ENCODE measurements at regions not wholly inside any gene's neighbourhood (a gene's known extent, or its start where the extent isn't known, plus 50 kb on each side); places are given as distances from the start of the nearest gene placed in this dataset.
A peak's percentile ranks its signal among the peaks of the same experiment; 100 is the strongest.
"Not testable (repeated sequence)": the region's sequence is repeated elsewhere in the genome, so short reads cannot be mapped to it uniquely, and the experiment has no call there.

DNA sequence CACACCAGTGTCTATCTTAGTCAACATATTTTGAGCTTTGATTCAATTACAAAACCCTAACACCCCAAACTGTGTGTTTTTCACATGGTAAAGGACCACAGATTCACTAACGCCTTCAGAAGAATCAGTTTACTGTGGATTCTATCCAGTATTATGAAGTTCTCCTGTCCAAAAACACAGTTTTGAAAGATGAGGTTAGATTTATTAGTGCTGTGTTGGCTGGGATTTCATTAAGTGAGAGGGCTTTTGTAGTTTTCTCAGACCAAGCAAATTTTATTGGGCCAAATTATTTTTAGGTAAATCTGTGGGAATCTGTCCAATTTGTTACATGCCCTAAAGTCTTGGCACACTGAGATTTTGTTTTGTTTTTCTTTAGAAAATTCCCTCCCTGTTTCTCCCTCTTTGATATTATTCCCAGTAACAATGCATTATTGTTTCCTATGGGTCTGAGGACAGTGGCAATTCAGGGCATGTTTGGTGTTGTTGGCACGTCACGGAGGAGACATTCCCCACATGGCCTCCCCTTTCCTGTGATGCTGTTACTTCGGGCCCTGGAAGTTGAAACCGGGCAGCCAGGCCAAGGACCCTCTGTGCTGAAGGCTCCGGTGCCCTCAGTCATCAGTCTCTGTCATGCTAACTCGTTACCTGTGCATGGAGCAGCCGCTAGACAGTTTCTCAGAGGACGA, 87.5 kb upstream of the ALKAL2 start:
- no peak for DNase-seq

DNA sequence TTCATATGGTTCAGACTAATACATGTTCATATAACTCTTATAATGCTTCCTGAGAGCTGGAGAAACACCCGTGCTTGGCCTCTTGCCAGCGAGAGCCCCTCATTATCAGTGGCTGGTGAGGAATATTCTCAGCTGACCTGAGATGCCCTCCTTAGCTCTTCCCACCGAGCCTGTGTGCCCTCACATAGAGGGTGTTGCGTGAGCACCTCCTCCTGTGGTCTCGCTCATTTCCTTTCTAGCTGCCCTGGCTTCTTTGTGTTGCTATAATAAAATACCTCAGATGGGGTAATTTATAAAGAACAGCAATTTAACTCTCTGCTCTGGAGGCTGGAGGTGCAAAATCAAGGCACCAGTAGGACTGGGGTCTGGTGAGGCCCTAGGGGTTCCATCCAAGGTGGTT, 80.5 kb upstream of the ALKAL2 start:
- DNase-seq = no peak

DNA sequence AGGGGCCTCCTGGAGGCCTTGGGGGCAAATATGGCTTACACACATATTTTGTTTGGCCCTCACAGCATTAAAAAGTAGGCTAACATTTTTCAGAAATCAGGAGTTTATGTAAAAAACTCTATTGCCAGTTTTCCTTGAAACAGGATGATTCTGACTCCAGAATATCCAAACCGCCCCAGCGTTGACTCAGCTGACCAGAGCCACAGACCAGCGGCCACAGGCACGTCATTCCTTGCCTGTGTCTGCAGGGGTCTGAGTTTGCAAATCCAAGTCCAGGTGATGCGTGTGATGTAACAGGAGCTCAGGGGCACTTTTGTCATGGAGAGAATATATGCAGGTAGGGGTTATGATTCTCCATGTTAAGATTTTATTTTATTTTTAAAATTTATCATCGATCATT, 79.4 kb upstream of the ALKAL2 start:
- DNase-seq = no peak

DNA sequence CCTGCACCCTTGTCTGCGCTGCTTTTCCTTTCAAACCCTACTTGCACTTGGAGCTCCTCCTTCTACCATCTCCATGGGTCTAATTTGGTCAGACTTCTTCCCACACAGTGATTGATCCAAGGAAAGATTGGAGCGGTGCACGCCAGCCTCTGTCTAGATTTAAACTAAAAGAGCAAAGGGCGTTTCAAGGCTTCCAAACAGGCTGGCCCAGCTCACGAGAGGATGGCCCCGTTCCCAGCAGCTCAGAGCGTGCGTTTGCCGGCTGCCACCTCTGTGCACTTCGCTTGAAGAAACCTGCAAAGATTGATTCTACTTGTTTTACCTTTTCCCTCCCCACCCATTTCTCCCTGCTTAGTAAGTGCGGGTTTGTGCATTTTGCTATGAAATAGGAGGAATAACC, 78.8 kb upstream of the ALKAL2 start:
- DNase-seq = no peak

DNA sequence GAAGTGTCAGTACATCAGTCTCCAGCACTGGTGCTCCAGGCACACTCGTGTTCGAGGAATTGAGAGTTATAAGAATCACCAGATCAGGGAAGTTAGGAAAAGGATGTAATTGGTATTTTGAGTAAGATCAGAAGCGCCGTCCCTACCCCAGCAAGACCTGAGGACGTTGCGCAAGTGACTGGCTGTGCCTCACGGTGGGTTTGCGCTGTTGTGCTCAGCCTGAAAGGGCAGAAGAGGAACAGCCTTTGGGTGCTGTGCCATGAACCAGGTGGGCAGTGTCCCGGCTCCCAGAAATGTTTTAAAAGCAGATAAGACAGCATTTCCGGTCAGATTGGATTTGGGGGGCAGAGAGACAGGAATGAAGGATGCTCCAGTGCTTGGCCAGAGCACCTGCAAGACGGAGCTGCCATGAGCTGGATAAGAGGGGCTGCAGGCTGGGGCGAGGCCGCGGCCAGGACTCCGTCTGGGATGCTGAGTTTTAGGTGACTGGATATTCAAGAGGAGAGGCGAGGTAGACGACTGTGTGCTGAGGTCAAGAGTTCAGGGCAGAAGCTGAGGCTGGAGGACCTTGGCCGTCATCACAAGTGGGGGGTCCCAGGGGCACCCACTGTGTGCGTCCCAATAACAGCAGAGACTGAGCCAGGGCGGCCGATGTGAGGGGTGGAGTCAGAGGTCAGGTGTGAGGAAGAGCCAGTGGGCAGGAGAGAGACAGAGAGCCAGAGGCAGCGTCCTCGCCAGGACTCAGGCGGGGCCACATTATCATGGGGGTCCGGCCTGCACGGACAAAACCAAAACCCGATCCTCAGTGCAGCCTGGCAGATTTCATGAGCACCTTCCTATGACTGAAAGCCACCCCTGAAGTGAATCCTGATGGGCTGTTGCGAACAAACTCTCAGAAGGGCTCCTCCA, 77.7 kb upstream of the ALKAL2 start:
- DNase-seq = no peak

DNA sequence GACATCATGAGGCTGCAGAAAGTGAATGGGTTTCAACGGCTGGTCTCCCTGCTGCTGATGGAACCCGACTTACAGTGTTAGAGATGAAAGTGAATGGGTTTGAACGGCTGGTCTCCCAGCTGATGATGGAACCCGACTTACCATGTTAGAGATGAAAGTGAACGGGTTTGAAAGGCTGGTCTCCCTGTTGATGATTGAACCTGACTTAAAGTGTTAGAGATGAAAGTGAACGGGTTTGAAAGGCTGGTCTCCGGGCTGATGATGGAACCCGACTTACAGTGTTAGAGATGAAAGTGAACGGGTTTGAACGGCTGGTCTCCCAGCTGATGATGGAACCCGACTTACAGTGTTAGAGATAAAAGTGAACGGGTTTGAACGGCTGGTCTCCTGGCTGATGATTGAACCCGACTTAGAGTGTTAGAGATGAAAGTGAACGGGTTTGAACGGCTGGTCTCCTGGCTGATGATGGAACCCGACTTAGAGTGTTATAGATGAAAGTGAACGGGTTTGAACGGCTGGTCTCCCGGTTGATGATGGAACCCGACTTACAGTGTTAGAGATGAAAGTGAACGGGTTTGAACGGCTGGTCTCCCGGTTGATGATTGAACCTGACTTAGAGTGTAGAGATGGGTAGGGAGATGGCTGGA, 76.1 kb upstream of the ALKAL2 start:
- DNase-seq = no peak

DNA sequence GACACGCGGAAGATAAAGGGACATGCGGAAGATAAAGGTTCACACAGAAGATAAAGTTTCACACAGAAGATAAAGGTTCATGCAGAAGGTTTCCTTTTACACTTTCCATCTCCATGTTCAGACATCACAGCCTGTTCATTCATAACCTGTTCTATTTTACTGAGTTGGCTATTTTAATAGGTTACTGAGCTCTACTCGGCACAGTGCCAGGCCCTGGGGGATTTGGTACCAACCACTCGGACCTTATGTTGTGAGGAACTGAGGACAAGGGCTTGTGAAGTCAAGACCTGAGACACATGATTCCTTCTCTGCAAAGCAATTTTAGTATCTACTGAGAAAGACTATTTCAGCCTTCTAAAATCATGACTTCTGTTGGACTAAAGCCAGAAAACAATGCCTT, 75.0 kb upstream of the ALKAL2 start:
- no peak for DNase-seq

DNA sequence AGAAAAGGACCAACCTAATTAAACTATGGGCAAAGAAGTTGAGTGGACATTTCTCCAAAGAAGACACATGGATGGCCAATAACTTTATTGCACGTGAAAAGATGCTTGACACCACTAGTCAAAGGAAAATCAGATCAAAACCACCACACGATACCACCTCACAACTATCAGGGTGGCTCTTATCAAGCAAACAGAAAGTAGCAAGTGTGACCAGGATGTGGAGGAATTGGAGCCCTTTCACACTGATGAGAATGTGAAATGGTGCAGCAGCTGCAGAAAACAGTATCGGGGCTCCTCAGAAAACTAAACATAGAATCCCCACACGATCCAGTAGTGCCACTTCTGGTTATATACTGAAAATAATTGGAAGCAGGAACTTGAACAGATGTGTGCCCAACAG, 72.2 kb upstream of the ALKAL2 start:
- DNase-seq = no peak

DNA sequence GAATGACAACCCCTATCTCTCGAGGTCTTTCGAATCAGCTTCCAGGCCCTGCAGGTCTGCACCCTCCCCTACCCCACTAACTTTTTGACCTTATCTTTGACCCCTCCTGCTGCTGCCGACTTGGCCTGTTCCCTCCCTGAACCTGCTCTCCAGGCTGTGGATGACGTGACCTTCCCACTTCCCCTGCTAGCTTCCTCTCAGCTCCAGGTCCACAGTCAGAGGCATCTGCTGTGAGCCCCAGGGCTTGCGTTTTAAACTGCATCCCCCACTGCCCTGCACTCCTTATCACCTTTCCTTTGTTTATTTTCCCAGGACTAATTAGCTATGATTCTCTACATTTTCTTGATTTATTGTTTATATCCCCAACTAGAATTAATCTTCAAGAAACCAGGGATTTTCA, 71.2 kb upstream of the ALKAL2 start:
- no peak for DNase-seq

DNA sequence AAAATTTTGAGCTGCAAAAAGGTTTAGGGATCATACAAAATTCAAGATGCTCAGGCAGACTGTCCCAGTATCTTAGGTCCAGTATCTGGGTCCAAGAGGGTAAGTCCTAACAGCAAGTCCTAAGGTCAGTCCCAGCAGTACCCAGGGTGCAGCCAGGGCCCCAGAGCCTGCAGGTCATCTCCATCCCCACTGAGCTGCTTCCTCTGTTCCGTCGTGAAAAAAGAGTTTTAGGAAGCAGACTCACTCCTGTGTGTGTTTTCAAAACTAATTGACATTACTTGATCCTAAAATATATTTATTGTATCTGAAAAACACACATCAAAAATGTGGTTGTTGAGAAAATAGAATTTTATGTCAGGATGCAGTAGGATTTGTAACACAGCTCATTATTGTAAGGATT, 69.9 kb upstream of the ALKAL2 start:
- no peak for DNase-seq

DNA sequence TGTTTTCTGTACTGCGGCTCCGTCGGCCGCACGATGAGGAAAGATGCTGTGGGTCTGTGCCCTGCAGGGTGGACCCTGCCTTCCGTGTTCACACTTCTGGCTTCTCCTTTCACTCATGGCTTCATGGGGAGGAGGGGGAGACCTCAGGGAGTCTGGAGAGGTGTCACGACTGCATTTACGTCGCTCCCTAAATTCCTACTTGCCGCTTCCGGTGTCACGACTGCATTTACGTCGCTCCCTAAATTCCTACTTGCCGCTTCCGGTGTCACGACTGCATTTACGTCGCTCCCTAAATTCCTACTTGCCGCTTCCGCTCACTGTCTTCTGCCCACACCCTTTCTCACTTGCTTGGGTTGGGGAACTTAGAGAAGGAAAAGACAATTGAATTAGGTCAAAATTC, 68.4 kb upstream of the ALKAL2 start:
- DNase-seq = not testable (repeated sequence)

DNA sequence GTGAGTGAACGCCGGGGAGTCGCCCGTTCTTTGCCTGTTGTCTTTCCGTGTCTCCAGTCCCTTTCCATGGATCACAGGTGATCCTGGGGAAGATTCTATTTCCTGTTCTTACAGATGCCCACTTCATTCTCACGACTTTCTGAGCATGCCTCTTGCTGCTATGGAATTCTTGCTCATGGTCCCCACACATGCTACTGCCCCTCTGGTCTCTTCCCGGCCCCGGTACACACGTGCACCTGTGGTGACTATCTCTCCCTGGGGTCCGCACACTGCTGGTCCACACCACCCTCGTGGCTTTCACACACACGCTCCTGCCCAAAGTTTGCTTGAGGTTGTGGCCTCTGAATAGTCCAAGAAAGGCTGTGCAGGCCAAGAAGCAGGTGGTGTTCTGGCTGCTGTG, 67.9 kb upstream of the ALKAL2 start:
- DNase-seq = no peak

DNA sequence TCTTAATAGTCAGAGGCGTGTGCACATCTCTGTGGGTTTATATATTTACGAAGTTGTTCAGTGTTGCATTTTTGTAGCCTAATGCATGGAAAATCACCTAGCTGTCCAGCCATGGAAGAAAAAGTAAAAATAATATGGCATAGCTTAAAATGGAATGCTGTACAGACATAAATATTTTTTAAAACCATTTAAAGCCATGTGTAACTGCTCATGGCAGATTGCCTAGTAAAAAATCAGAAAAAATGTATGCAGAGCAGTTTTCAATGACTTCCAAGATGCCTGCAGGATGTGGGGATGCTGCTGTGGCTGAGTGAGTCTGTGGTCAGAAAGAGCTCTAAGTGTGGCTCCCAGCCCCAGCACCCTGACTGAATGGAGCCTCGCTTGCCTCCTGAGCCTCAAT, 64.8 kb upstream of the ALKAL2 start:
- DNase-seq = no peak

DNA sequence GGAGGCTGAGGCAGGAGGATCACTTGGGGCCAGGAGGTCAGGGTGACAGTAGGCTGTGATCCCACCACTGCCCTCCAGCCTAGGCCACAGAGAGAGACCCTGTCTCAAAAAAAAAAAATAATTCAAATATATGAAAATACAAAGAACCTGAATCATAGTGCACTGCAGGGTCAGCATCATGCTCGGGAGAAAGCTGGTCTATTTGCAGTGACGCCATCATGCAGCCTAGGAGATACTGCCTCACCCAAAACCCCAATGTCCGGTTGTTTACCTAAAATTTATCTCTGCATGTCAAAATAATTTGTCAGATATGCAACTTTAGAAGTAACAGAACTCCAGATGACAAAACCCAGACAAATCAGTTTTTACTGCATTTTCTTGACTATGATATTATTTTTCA, 61.5 kb upstream of the ALKAL2 start:
- no peak for DNase-seq

DNA sequence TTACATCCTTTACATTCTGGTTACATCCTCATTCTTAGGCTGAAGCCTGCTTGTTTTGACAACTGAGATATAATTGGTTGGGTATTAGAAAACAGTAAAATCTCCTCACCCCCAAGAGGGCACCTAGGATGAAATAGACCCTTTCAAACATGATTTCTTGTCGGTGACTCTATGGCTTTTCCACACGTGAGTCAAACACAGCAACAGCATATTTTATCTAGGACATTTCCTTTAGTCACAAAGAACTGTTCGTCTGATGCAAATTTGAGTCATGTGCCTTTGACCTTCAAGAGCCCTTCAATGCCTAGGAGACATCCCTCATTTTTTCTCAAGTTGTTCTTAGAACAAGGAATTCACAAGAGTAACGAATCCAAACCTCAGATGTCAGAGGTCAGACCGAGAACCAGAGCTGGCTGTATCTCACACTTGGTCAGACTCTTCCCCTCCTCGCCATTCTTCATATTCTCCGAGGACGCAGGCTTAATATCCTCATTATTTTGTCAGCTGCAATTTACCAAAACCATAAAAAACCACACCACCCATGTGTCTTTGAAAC, 60.5 kb upstream of the ALKAL2 start:
- no peak for DNase-seq

DNA sequence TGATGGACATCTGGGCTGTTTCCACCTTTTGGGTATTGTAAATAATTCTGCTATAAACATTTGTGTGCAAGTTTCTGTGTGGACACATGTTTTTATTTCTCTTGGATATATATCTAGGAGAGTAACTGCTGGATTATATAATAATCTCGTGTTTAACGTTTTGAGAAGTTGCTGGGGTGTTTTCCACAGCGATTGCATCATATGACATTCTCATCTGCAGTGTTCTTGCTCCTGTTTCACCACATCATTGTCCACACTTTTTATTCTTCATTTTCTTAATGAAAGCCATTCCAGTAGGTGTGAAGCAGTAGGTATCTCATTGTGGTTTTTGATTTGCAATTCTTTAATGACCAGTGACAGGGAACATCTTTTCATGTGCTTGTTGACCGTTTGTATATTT, 56.9 kb upstream of the ALKAL2 start:
- no peak for DNase-seq

DNA sequence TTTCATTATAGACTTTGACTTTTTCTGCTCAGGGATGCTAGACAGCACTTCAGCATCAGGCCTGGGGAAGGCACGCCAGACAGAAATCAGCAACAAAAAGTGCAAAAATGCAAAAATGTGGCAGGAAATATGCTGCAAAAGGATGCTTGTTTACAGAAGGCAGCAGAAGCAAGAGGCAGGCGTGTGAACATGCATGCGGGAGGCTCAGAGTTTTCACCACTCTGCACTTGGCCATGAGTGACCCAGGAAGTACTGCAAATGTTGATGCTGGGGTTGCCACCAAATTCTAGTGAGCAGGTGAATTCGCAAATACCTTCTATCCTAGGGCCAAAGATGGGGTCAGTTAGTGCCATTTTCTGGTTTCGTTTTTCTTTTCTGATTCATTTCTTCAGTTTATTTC, 55.5 kb upstream of the ALKAL2 start:
- DNase-seq = no peak

DNA sequence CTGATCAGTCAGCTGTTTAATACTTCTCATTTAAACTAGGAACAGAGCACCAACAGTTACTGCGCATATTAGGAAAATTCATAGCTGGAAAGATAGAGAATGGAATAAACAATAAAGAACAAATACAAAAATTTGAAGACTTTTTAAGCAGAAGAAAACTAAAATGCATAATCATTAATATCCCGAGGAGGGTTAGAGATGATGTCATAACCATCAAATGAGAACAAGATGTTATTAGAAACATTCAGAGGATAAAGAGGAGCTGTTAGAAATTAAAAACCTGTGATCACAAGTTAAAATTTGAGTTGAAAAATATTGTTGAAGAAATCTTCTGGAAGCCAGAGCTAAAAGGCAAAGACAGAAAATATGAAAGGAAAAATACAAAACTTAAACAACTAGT, 54.0 kb upstream of the ALKAL2 start:
- no peak for DNase-seq

DNA sequence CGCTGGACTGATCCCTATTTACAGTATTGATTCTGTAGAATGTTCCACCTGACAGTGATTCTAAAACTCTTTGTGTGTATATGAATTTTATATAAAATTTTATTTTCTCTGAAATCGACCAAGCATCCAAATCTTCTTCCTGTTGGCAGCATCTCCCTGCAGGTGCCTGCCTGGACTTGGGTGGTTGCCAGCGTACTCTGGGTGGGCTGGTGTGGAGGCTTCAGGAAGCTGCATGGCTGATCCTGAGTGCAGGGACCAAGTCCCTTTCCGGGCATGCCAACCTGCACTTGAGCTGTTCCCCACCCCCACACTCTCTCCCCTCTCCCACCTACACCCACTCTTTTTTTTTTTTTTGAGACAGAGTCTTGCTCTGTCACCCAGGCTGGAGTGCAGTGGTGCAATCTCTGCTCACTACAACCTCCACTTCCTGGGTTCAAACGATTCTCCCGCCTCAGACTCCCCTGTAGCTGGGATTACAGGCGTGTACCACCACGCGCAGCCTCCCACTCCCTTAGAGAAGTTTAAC, 53.2 kb upstream of the ALKAL2 start:
- peak; percentile 58 for DNase-seq
